Esophagus muscularis mucosa (tissue), 4 donors: ENCODE measurements at regions not wholly inside any gene's neighbourhood (a gene's known extent, or its start where the extent isn't known, plus 50 kb on each side); places are given as distances from the start of the nearest gene placed in this dataset.

Experiments used
- EP300 ChIP-seq: sonication (generic); formaldehyde crosslinking; IDR thresholded peaks from one replicate; pipeline ENCODE4 v1.6.1; 2017; ENCODE audit warnings: antibody characterized with exemption
- POLR2A ChIP-seq: fragments of 450-650 bp; IDR thresholded peaks from one replicate; pipeline ENCODE4 v1.6.1; 2017; ENCODE audit warnings: antibody characterized with exemption, moderate library complexity, mild to moderate bottlenecking, low read depth
- POLR2AphosphoS5 ChIP-seq, 2 donors: sonication (generic); formaldehyde crosslinking; IDR thresholded peaks; one replicate each; pipeline ENCODE4 v1.6.1; 2017; ENCODE audit warnings: antibody characterized with exemption in 2 of 2
- TF ChIP-seq, protein P1 (sequence below), 3 experiments: fragments of 200-600 bp in 2 of 3; fragments of 450-650 bp in 1 of 3; sonication (generic) in 2 of 3; IDR thresholded peaks; one replicate each; pipeline ENCODE4 v1.5.1; 2017 to 2019; ENCODE audit warnings: antibody characterized with exemption in 3 of 3, mild to moderate bottlenecking in 2 of 3, moderate library complexity in 1 of 3

- TF ChIP-seq, protein P1, sequence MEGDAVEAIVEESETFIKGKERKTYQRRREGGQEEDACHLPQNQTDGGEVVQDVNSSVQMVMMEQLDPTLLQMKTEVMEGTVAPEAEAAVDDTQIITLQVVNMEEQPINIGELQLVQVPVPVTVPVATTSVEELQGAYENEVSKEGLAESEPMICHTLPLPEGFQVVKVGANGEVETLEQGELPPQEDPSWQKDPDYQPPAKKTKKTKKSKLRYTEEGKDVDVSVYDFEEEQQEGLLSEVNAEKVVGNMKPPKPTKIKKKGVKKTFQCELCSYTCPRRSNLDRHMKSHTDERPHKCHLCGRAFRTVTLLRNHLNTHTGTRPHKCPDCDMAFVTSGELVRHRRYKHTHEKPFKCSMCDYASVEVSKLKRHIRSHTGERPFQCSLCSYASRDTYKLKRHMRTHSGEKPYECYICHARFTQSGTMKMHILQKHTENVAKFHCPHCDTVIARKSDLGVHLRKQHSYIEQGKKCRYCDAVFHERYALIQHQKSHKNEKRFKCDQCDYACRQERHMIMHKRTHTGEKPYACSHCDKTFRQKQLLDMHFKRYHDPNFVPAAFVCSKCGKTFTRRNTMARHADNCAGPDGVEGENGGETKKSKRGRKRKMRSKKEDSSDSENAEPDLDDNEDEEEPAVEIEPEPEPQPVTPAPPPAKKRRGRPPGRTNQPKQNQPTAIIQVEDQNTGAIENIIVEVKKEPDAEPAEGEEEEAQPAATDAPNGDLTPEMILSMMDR (IDR thresholded peaks at IDR 0.05): no peak
- TF ChIP-seq POLR2A: no peak
- no peak for TF ChIP-seq POLR2AphosphoS5 (IDR thresholded peaks at IDR 0.05)
- no peak for TF ChIP-seq EP300
Observed at GRCh38 chr5:2254880-2255750, 372.4 kb upstream of the IRX4 start.
